ENCODE measurements at regions not wholly inside any gene's neighbourhood (a gene's known extent, or its start where the extent isn't known, plus 50 kb on each side); places are given as distances from the start of the nearest gene placed in this dataset.

- Histone ChIP-seq H3K4me3 (replicated peaks; ENCODE audit: insufficient read depth, low read length) (no peak overlapping the region), H3K27ac (replicated peaks) (no peak overlapping the region), H3K27me3 (ENCODE audit: insufficient read depth, poor library complexity, severe bottlenecking) (no peaks in the 10 kb centered on the region)
- DNase-seq (ENCODE audit: low read depth in 1 of 2, low spot score in 1 of 2), result no peak
- TF ChIP-seq POLR2AphosphoS5 (IDR thresholded peaks at IDR 0.05; ENCODE audit: low read depth), result no peak
Observed at GRCh38 chr18:34942276-34942675, 98.9 kb upstream of the MAPRE2 start.

- no peak for DNase-seq (ENCODE audit: low read depth in 1 of 2, low spot score in 1 of 2)
- Histone ChIP-seq H3K4me3 (replicated peaks; ENCODE audit: insufficient read depth, low read length) (no peak overlapping the region), H3K27me3 (ENCODE audit: insufficient read depth, poor library complexity, severe bottlenecking) (no peaks in the 10 kb centered on the region), H3K27ac (replicated peaks) (no peak overlapping the region)
- no peak for TF ChIP-seq SPI1 (IDR thresholded peaks at IDR 0.05; ENCODE audit: borderline replicate concordance, low read depth)
- TF ChIP-seq, protein P1, sequence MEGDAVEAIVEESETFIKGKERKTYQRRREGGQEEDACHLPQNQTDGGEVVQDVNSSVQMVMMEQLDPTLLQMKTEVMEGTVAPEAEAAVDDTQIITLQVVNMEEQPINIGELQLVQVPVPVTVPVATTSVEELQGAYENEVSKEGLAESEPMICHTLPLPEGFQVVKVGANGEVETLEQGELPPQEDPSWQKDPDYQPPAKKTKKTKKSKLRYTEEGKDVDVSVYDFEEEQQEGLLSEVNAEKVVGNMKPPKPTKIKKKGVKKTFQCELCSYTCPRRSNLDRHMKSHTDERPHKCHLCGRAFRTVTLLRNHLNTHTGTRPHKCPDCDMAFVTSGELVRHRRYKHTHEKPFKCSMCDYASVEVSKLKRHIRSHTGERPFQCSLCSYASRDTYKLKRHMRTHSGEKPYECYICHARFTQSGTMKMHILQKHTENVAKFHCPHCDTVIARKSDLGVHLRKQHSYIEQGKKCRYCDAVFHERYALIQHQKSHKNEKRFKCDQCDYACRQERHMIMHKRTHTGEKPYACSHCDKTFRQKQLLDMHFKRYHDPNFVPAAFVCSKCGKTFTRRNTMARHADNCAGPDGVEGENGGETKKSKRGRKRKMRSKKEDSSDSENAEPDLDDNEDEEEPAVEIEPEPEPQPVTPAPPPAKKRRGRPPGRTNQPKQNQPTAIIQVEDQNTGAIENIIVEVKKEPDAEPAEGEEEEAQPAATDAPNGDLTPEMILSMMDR (IDR thresholded peaks at IDR 0.05; ENCODE audit: insufficient read depth, low read length), result no peak
Observed at GRCh38 chr18:34942975-34943374, 98.2 kb upstream of the MAPRE2 start.

GRCh38 chr18:34943587-34943986 is 97.6 kb upstream of the MAPRE2 start:
- H3K4me3 ChIP-seq (replicated peaks; ENCODE audit: insufficient read depth, low read length), result no peak overlapping the region
- no peak for DNase-seq (ENCODE audit: low read depth in 1 of 2, low spot score in 1 of 2)
- TF ChIP-seq POLR2AphosphoS5 (IDR thresholded peaks at IDR 0.05; ENCODE audit: low read depth) (no peak), GABPA (IDR thresholded peaks at IDR 0.05; ENCODE audit: low read depth) (no peak), SPI1 (IDR thresholded peaks at IDR 0.05; ENCODE audit: borderline replicate concordance, low read depth) (no peak)
- TF ChIP-seq, protein P1 (IDR thresholded peaks at IDR 0.05; ENCODE audit: insufficient read depth, low read length), result no peak
- TF ChIP-seq, protein P2, sequence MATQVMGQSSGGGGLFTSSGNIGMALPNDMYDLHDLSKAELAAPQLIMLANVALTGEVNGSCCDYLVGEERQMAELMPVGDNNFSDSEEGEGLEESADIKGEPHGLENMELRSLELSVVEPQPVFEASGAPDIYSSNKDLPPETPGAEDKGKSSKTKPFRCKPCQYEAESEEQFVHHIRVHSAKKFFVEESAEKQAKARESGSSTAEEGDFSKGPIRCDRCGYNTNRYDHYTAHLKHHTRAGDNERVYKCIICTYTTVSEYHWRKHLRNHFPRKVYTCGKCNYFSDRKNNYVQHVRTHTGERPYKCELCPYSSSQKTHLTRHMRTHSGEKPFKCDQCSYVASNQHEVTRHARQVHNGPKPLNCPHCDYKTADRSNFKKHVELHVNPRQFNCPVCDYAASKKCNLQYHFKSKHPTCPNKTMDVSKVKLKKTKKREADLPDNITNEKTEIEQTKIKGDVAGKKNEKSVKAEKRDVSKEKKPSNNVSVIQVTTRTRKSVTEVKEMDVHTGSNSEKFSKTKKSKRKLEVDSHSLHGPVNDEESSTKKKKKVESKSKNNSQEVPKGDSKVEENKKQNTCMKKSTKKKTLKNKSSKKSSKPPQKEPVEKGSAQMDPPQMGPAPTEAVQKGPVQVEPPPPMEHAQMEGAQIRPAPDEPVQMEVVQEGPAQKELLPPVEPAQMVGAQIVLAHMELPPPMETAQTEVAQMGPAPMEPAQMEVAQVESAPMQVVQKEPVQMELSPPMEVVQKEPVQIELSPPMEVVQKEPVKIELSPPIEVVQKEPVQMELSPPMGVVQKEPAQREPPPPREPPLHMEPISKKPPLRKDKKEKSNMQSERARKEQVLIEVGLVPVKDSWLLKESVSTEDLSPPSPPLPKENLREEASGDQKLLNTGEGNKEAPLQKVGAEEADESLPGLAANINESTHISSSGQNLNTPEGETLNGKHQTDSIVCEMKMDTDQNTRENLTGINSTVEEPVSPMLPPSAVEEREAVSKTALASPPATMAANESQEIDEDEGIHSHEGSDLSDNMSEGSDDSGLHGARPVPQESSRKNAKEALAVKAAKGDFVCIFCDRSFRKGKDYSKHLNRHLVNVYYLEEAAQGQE (IDR thresholded peaks at IDR 0.05; ENCODE audit: insufficient replicate concordance, low read depth), result no peak
- no peaks in the 10 kb centered on the region for H3K27me3 ChIP-seq (ENCODE audit: insufficient read depth, poor library complexity, severe bottlenecking)
- no peak overlapping the region for H3K27ac ChIP-seq (replicated peaks)

GRCh38 chr18:34947711-34948125 is 93.5 kb upstream of the MAPRE2 start:
- no peaks in the 10 kb centered on the region for H3K27me3 ChIP-seq (ENCODE audit: insufficient read depth, poor library complexity, severe bottlenecking)
- TF ChIP-seq, protein P1 (IDR thresholded peaks at IDR 0.05; ENCODE audit: insufficient read depth, low read length), result no peak
- TF ChIP-seq GABPA (IDR thresholded peaks at IDR 0.05; ENCODE audit: low read depth) (no peak), POLR2AphosphoS5 (IDR thresholded peaks at IDR 0.05; ENCODE audit: low read depth) (no peak), SPI1 (IDR thresholded peaks at IDR 0.05; ENCODE audit: borderline replicate concordance, low read depth) (no peak)
- TF ChIP-seq, protein P2 (IDR thresholded peaks at IDR 0.05; ENCODE audit: insufficient replicate concordance, low read depth), result no peak
- DNase-seq (ENCODE audit: low read depth in 1 of 2, low spot score in 1 of 2), result no peak
- H3K4me3 ChIP-seq (replicated peaks; ENCODE audit: insufficient read depth, low read length), result no peak overlapping the region
- H3K27ac ChIP-seq (replicated peaks), result no peak overlapping the region

Measured in HL-60 (cell line).